Panc1 (cell line): ENCODE measurements at regions not wholly inside any gene's neighbourhood (a gene's known extent, or its start where the extent isn't known, plus 50 kb on each side); places are given as distances from the start of the nearest gene placed in this dataset.

Experiments used
- CTCF ChIP-seq: fragments of 450-650 bp; IDR thresholded peaks from 2 replicates; pipeline ENCODE4 v1.5.1; 2017; ENCODE audit warnings: mild to moderate bottlenecking
- SIN3A ChIP-seq: IDR thresholded peaks from 2 replicates; pipeline ENCODE4 v1.6.1; 2012; ENCODE audit warnings: low read depth, mild to moderate bottlenecking, low read length, moderate library complexity, borderline replicate concordance; ENCODE audit not compliant: insufficient read depth
- TCF7L2 ChIP-seq: IDR thresholded peaks from 2 replicates; pipeline ENCODE4 v1.6.1; 2011; ENCODE audit warnings: mild to moderate bottlenecking, low read depth, low read length, inconsistent platforms

DNA sequence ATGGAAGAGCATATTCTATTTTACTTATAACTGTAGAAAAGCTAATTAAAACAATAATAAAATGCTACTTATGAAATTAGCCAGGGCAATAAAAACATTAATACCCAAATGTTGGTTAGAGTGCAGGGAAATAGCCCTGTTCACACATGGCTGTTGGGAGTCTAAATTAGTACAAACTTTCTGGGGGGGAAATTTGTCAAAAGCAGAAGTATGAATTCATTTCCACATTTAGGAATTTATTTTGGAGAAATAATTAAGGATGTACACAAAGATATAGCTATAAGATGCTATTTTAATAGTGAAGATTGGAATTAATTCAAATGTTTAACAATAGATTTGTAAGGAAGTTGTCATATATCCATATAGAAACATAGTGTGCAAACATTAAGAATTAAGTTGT lies 190.5 kb downstream of the SEC61B start:
- TF ChIP-seq CTCF (no peak), SIN3A (no peak), TCF7L2 (no peak)
